AG09319 (cell line): ENCODE measurements at regions not wholly inside any gene's neighbourhood (a gene's known extent, or its start where the extent isn't known, plus 50 kb on each side); places are given as distances from the start of the nearest gene placed in this dataset.
"Not testable (repeated sequence)": the region's sequence is repeated elsewhere in the genome, so short reads cannot be mapped to it uniquely, and the experiment has no call there.

ENCODE experiments used
- DNase-seq: peaks from one replicate; pipeline ENCODE4 v3.0.0-alpha.2; 2010; ENCODE audit warnings: low read depth; ENCODE audit errors: extremely low read depth
- TF ChIP-seq, protein P1 (sequence below): IDR thresholded peaks from 2 replicates; pipeline ENCODE4 v1.5.1; 2011; ENCODE audit warnings: low read depth, mild to moderate bottlenecking, inconsistent platforms, low read length, moderate library complexity

DNA sequence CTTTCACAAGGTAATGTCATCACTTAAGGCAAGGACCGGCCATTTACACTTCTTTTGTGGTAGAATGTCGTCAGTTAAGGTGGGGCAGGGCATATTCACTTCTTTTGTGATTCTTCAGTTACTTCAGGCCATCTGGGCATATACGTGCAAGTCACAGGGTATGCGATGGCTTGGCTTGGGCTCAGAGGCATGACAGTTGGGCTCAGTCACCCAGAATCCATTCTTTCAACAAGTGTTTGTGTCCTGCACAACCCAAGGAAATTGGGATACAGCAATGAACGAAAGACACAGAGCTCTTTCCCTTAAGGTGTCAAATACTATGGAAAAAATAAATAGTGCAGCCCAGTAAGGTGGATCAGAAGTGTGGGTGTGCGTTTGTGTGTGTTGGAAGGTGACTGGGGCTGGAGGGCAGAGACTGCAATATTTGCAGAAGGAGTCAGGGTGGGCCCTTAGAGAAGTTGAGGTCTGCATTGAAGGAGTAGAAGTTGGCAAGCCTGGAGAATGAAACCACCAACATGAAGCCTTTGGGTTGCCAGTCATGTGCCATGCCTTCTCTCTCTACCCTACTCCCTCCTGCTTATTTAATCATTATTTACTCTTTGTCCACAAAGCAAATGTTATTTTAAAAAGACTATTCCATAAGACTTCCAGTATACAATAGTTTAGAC lies 222.8 kb upstream of the PRKCQ start:
- TF ChIP-seq, protein P1, sequence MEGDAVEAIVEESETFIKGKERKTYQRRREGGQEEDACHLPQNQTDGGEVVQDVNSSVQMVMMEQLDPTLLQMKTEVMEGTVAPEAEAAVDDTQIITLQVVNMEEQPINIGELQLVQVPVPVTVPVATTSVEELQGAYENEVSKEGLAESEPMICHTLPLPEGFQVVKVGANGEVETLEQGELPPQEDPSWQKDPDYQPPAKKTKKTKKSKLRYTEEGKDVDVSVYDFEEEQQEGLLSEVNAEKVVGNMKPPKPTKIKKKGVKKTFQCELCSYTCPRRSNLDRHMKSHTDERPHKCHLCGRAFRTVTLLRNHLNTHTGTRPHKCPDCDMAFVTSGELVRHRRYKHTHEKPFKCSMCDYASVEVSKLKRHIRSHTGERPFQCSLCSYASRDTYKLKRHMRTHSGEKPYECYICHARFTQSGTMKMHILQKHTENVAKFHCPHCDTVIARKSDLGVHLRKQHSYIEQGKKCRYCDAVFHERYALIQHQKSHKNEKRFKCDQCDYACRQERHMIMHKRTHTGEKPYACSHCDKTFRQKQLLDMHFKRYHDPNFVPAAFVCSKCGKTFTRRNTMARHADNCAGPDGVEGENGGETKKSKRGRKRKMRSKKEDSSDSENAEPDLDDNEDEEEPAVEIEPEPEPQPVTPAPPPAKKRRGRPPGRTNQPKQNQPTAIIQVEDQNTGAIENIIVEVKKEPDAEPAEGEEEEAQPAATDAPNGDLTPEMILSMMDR = no peak
- no peak for DNase-seq

DNA sequence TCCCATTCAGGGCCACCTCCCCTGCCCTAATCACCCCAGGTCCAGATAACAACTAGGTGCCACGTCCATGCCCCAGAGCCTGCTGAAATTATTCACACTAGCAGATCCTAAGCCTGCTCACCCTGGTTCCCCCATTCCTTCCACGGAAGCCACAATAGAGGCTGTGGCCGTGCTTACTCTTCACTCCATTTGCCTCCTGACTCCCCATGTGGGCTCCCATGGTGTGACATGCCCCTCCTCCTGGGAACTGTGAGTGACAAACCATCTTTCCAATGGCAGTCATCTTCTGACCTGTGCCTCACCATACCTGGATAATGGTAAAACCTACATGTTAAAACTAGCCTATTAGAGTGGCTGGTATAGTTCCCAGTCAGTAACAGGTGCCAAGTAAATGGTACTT lies 216.2 kb upstream of the PRKCQ start:
- DNase-seq = no peak
- TF ChIP-seq, protein P1 = no peak

DNA sequence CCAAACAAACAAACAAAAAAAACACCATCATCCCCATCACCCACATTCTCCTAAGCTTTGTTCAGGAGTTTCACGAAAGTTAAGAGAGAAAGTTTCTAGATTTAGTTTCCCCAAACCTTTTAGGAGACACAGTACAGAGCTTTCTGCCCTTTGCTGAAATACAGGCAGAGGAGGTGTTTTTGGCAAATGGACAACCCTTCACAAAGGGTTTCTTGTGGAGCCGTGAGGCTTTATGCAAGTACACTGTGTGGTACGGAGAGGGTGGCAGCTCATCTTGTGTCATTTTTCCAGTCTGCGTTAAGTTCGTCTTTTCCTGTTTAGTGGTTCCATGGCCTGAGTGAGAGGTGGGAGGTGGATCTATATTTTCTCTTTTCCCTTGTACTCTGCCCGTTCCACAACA lies 215.5 kb upstream of the PRKCQ start:
- DNase-seq = no peak
- TF ChIP-seq, protein P1 = no peak

DNA sequence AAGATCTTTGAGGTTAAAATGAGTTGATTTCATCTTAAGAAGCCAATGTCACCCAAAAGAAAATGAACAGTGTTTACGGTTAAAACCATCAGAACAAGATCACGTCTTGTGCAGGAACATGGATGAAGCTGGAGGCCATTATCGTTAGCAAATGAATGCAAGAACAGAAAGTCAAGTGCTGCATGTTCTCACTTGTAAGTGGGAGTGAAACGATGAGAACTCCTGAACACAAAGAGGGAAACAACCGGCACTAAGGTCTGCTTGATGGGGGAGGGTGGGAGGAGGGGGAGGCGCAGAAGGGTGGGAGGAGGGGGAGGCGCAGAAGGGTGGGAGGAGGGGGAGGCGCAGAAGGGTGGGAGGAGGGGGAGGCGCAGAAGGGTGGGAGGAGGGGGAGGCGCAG lies 214.8 kb upstream of the PRKCQ start:
- DNase-seq = not testable (repeated sequence)

DNA sequence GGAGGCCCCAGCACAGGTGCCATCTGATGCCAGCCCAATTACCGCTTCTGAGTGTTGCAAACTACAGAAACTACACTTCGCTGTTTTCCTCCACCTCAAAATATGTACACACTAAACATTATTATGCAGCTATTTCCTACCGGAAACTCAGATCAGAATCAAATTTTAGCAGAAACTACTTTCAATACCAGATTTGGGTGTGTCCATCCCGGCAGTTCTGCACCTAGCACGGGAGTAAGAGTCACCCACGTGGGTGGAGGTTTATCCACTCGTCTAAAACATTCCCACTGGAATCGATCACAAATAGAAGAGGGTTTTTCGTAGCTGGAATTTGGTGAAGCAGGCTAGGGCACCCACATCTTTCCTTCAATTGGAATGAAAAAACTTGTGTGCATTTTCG lies 214.4 kb upstream of the PRKCQ start:
- no peak for DNase-seq
- TF ChIP-seq, protein P1 = no peak

DNA sequence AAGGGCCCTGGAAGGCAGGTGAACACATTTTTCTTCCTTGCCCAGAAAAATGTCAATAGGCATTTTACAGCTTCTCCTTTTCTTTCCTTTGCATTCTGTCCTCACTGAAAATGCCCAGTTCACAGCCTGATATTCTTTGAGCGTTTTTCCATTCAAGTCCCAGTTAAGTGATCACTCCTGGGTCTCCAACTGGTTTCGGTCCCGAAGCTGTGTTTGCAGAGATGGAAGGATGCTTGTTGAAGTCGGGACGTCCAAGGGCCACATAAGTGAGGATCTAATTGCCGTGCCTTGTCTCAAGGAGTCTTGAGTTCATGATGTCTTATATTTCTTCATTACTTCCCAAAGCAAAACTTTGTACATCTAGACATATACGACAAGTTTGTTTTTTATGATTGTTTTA lies 208.7 kb upstream of the PRKCQ start:
- TF ChIP-seq, protein P1 = no peak

DNA sequence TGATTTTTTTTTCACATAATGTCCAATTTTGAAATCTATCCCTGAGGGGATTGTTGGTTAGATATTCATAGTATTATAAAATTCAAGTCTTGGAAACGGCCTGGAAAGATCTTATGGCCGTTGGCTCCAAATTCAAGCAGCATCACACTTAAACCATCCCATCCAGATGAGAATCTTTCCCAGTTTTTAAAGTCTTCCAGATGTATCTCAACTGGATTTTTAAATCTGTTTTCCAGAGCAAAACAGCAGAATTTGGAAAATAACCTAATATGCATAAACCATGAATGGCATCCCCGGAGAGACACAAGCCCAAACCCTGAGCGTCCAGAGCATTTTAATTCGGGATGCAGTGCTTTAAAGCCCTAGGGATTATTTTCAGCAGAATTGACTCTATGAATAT lies 208.2 kb upstream of the PRKCQ start:
- TF ChIP-seq, protein P1 = no peak
- no peak for DNase-seq

More for the DNA sequence above, 208.7 kb upstream of the PRKCQ start:
- no peak for DNase-seq

DNA sequence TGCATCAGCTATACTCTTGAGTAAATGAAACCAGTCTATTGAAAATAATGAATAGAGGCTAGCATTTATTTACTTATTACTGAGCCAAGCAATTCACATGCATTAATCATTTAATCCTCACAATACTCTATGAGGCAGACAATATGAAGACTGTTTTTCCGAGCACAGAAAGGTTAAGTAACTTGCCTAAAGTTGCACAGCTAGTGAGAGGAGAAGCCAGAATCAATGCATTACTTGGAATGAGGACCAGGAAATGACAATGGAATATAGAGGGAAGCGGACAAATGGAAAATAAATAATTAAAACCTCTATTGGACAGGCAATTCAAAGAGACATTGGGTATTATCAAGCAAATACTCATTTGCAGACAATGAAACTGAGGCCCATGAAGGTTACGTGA lies 207.6 kb upstream of the PRKCQ start:
- no peak for DNase-seq
- TF ChIP-seq, protein P1 = no peak
